COLO668 (cell line): ENCODE measurements at regions not wholly inside any gene's neighbourhood (a gene's known extent, or its start where the extent isn't known, plus 50 kb on each side); places are given as distances from the start of the nearest gene placed in this dataset.
A peak's percentile ranks its signal among the peaks of the same experiment; 100 is the strongest.

ENCODE experiments used
- DNase-seq: peaks from one replicate; lab custom pipeline; 2025; ENCODE audit not compliant: unreplicated experiment; lab: John Stamatoyannopoulos, UW

DNA sequence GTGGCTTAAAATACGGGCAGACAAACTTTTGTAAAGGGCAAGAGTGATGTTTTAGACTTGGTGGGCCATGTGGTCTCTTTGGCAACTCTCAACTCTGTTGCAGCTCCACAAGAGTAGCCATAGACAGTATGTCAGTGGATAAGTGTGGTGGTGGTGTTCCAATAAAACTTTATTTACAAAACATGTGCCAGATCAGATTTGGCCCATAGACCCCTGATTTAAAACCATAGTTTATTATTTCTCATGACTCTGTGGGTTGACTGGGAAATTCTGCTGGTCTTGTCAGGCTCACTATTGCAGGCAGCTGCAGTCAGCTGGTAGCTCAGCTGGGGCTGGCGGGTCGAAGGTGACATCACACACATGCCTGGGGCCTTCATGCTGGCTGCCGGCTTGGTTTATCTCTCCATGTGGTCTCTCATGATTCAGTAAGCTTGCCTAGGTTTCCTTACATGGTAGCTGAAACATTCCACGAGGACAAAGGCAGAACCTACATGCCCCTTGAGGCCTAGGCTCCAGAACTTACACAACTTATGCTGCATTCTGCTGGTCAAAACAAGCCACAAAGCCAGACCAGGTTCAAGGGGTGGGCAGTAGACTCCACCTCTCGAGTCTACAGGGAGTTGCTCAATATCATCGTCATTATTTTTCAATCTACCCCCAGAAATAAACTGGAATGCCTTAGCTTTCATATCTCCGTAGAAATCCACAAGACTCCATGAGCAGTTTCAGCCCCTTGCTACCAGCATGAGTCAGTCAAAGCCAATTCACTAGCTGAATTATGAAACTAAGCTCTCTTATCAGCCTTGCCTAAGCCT lies 245.7 kb downstream of the WDR11 start:
- no peak for DNase-seq

DNA sequence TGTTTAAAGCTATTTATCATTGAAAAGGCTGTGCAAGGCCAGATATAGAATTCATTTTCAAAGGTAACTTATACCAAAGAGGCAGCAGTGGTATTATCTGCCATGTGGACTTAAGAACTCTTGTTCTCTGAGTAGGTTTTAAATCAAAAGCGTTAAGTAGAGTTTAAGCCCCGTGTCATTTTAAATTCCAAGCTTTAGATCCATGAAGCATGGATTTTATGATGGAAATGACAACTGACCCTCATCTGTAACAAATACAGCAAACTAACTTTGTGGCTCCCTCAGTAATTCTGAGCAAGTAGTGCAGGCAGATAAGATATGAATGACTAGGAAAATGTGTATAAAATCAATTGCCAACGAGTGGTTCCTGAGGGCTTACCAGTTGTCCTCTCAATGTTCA lies 247.0 kb downstream of the WDR11 start:
- DNase-seq: no peak

DNA sequence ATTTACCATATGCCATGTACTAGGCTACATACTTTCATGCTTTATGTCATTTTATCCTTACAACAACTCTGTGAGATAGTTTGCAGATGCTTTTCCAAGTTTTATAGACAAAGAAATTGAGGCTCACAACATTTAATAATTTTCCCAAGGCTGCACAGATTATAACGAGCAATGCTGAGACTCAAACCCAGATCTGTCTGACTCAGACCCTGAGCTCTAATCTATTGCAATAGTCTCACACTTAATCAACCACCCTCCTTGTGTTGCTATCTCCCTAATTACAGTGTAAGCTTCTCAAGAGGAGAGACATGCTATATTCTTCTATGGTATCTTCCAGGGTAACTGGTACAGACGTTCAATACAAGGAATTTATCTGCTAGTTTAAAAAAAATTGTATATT lies 247.6 kb downstream of the WDR11 start:
- no peak for DNase-seq

DNA sequence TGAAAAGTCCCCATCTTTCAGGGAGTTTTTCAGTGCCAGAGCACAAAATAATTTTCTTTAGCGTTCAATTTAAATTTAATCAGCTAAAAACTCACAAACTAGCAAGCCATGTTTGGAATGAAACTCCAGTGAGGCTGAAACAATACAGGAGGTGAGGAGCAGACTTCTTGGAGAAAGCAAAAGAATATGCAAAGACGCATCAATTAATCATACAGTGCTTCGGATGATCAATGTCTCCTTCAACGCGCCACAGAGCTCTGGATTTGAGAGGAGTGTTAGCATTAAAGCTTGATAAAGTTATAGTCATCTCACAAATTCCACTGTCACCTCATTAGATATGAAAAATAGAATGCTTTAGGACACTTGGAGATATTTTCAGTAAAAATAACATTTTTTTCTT lies 248.0 kb downstream of the WDR11 start:
- DNase-seq: no peak

DNA sequence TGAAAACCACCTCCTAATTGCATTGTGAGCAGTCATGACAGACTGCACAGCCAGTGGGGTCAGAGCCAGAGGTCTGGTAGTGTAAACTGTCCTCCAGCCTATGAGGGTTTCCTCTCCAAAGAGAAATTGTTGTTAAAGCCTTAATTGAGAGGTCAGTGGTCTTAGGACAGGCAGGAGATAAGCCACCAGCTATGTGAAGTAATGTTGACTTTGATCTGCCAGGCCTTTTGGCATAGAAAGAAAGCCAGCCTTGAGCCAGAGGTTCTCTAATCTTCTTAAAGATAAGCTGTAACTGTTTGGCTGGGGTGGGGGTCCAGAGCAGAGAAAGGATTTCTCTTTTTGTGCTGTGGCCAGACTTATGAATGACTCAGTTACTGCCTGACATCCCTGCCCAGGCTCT lies 248.4 kb downstream of the WDR11 start:
- no peak for DNase-seq

DNA sequence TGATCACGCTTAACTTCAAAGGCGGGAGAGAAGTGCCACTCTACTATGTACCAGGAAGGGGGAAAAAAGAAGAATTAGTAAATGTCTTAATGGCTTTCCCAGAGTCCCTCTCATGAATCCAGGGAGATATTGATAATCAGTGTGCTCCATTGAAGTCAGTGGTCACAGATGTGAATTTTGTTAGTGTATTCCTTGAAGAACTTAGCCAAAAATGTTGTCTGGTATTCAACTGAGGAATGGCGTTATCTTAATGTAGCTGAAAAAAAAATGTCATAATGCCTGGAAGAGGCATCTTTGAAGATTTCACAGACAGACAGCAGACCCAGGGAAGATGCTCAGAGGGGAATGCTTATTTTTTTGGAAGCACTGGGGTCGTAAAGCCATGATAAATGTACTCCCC lies 250.4 kb downstream of the WDR11 start:
- DNase-seq: no peak

DNA sequence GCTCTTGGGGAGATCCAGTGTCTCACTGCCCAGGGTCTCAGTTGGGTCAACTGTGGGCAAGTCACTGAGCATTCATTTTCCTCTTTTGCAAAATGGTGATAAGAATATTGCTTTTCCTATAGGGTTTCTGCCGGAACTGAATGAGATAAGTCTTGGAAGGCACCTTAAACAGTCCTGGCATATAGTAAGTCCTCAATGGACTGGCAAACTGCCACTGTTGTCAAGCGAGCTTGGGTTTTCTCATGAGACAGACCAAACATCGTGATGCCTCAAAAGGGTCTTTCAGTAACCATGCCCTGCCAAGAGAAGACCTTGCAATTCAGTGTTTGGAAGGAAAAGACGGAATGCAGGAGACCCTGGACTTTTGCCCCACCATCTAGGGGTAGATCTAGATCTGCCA lies 251.5 kb downstream of the WDR11 start:
- DNase-seq: no peak

DNA sequence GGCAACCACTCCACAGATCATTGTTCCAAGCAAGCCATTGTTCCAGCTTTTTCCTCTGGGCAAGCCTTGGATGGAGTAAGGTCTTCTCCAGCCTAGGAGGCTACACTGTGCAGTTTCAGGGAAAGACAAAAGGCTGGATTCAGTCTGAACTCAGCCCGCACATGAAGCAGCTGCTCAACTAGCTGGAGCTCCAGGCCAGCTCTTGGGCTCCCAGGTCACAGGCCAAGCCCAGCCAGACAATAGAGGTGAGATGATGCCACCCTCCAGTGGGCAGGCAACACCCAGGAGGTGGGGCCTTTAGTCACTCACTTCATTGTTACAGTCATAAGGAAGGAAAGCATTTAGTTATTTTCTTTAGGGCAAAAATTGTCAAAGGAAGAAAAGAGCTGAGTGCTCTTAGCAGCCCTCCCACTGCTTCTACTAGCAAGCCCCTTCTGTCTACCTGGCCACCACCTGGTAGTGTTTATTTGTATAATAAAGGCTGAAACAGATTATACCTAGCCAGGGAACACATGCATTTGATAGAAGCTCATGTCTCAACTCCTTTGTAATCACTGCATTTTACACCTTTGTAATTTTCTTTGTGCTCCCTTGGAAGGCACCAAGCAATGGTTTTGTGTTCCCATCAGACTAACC lies 253.4 kb downstream of the WDR11 start:
- DNase-seq: peak; percentile 15

DNA sequence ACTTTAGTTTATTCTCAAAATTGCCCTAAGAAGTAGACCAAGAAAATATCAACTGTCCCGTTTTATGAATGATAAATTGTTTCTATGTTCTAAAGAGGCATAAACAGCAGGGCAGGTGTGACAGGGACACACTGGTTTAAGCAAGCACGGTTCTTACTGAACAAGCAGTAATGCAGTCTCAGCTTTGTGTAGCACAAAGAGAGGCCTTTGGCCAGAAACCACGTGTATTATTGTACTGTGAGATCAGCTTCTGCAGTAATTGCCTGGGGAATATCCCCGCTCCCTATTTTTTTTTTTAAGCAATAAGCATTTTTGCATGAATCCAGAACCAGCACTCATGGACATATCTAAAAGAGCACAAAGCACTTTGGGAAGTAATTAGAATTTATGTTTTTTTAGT lies 255.4 kb downstream of the WDR11 start:
- no peak for DNase-seq

DNA sequence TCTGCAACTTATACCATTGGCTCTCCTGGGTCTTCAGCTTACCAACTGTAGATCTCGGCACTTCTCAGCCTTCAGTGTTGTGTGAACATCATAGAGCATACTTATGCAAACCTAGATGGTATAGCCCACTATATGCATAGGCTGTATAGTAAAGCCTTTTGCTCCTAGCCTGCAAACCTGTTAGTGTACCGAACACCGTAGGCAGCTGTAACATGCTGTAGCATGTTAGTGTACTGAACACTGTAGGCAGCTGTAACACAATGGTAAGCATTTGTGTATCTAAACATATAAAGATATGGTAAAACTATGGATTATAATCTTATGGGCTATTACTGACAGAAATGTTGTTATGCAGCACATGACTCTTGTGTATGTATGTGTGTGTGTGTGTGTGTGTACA lies 256.9 kb downstream of the WDR11 start:
- DNase-seq: no peak

DNA sequence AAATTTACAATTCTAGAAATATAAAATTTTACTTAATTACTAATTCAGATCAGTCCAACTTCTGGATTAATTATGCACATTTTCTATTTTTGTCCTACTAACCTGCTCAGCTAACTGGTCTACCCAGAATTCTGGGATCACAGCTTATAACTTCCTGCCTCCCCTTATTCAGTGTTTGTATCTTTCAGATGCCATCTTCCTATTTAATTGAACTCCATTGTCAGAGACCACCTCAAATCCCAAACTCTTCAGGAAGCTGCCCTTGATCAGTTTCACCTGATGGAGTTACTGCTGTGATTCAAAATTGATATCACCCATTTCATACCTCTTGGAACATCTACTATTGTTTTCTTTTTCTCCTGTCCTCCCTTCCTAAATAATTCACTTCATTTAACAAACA lies 259.2 kb downstream of the WDR11 start:
- no peak for DNase-seq

DNA sequence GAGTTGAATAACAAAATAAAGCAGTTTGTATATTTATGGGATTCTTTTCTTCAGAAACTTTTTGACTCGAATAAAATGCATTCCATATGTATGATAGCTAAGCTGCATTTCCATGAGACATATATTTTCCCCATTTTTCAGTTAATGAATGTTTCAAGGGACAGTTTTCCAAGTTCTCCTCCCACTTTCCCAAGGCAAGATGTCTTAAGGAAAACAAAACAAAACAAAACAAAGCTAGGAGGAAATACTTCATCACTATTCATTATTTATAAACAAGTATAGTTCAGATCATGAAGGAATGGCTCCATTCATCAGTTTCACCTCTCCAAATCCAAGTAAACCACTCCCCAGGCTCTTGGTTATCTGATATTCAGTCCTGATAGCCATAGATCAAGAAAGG lies 261.0 kb downstream of the WDR11 start:
- DNase-seq: no peak

DNA sequence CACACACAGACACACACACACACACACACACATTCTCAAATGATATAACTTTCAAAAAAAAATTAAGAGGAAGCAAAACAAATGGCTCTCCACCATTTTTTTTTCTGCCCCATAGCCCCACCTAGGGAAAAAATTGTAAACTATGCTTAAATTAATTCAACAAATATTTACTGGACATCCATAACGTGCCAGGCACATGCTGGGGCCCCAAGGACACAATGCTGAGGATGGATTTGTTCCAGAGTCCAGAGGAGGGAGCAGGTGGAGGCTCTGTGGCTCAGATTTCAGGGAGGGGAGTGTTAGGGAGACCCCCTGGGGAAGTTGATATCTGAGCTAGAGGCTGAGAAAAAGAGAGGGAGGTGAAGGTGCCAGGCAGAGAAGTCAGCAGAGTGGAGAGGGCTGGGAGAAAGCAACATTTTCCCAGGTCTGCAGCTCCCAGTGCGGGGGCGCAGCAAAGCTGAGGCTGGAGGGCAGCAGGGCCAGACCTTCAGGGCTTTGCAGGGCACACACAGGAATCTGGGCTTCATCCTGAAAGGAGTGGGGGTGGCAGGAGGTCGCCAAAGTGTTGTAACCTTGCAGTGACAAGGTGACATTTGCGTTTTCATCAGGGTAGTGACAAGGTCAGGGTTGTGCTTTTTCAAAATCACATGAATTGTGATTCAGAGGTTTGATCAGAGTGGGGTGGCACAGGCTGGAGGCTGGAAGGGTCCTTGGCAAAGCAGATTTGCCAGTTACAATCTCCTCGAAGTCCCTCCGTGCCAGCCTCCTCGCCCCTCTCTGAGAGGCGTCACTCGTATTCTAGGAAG lies 261.6 kb downstream of the WDR11 start:
- peak; percentile 4 for DNase-seq

DNA sequence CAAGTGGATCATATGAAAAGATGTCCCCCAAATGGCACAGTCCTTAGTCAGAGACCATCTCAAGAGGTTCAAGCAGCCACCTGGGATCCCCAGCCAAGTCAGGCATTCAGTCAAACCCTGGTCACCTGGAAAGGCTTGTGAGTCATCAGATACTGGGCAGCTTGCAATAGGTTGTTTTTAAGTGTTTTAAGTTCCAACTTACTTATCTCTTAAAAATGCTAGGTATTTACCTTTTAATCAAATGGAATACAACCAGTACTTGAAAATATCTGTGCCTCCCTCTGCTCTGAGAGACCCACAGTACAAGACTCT lies 262.2 kb downstream of the WDR11 start:
- no peak for DNase-seq

DNA sequence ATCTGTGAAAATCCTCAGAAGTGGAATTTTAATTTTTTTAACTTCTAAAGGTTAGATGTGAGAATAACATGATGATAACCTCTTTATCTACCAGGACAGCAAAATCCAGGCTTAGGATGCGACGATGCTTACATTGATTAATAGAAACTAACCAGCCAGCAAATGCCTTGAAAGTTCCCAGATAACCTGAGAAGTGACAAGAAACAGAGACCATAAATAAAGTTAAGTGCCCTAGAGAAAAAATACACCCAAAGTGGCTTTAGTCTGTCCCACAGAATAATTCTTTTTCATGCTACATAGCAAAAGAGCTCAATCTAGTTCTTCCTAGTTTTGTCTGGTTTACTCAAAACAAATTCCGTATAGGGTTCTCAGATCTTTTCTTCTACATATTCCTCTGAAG lies 262.7 kb downstream of the WDR11 start:
- DNase-seq: no peak

DNA sequence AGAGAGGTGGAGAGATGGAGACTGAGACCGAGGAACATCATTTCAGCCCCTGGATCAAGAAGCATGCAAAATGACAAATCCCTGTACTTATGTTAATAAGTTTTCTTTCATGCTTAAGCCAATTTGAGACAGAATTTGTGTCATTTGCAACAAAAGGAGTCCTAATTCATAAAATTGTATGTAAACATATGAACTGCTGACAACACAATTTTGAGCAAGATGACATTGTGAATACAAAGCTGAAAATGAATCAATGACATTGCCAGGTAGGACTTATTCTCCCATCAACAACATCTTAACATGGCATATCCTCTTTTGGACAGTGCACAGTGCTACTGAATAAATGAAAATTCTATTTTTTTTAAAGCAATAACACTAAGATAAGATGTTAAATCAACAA lies 264.0 kb downstream of the WDR11 start:
- DNase-seq: no peak

DNA sequence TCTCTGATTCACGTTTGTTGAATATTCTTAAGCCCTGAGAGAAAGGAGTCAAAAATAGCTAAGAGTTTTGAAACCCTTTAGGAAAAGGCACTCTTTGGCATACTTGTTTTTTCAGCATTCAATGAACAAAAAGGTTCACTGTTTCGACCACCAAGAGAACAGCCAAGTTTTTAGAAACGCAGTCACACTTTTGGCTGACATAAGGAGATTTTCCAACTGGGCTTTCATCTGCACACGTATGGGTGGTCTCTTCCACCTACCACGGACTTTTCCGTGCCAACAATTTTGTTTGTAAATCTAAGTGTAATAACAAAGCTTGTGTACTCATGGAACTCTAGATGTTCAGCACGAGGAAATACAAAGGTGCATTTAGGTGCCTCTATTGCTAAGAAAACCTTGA lies 270.3 kb downstream of the WDR11 start:
- no peak for DNase-seq

DNA sequence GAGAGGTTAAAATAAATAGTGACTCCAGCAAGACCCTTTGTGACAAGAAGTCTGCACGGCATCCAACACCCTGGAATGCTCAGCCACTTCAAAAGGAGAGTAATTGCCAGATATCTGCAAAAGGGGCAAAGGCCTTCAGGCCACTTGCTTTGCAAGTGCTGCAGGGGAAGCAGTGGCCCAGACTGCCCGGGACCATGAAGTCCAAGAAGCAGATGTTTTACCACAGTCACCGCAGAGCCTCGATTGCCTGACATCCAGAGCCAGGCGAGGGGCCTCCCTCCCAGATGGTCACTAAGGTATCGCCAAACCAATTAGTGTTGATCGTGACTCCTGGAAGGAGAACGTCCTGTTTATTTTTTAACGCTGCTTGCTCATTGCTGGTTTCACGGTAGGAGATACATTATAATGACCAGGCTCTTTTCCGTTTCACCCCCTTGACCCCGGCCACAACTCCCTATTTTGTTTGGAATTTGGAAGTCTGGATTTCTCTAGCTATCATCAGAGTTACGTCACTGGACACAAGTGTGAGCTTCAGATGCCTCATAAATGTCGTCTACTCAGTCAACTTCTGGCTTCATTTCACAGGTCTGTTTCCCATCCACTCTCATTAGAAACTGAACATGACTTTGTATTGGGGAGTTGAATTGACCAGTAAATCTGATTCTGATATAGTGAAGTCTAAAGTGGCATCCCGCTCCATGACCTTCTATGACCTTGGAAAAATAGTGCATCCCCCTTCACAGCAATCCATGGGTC lies 276.2 kb downstream of the WDR11 start:
- no peak for DNase-seq

DNA sequence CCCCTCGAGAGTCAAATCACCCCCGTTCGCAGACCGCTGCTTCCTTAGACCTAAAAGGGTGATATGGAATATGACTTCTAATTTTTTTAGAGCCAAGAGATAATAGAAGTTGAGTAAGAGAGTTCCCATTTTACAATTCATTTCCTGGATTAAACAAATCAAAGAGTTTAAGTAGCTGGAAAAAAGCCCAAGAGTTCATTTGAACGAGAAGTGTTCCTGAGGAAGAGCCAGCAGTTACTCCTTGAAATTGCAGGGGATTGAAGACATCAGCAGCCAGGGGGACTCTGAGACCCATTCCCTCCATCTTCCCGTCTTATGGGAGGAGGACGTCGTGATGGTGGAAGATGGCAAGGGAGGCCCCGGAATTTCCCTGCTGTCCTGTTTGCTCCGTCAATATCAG lies 277.0 kb downstream of the WDR11 start:
- no peak for DNase-seq

DNA sequence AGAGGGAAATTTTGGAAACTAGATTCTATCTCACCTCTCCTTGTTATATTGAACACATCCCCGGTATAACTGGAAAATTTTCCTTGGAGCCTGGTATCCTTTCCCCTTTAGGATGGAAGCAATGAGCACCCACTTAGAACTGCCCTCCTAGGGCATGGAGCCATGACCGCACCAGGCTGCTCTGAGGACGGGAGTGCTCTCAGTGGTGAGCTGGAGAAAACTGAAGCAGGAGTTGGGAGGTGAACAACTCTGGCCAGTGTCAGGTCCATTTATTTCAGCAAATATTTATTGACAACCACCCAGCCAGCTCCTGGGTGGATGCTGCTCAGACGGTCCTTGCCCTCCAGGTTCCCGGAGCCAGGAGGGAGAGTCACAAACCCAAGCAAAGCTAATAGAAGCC lies 278.1 kb downstream of the WDR11 start:
- no peak for DNase-seq

DNA sequence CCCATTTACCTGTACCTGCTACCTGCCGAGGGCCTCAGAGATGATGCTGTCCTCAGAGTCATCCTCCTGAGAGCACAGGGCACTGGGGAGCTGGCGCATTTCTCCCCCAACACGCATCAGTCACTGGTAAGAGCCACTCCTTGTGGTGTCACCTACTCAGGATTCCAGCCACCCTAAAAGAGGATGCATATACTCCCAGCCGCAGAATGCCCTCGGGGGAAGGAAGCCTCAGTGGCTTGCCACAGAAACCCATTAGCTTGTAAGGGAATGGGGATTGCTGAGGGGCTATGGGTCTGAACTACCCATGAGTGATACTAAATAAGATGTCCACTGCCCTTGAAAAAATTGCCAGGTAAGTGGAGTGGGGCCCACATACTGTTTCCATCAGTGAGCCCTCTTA lies 279.2 kb downstream of the WDR11 start:
- no peak for DNase-seq

DNA sequence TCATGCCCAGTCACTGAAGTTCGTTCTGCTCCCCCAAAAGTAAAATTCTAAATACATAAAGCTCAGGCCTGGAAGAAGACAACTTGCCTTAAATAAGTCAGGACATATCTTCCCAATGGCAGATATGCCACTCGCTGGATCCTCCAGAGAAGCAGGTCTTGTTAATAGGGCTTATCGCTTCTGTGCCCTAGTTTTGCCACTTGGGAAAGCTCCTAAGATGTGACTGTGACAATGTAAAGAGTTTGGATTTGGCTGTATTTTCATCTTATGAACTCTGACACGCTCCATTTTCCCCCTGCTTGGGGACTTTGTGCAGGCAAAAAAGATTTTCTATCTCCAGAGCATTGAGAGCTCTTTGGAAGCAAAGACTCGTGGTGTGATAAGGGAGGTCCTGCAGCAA lies 279.9 kb downstream of the WDR11 start:
- no peak for DNase-seq
